ENCODE measurements at regions not wholly inside any gene's neighbourhood (a gene's known extent, or its start where the extent isn't known, plus 50 kb on each side); places are given as distances from the start of the nearest gene placed in this dataset.

DNA sequence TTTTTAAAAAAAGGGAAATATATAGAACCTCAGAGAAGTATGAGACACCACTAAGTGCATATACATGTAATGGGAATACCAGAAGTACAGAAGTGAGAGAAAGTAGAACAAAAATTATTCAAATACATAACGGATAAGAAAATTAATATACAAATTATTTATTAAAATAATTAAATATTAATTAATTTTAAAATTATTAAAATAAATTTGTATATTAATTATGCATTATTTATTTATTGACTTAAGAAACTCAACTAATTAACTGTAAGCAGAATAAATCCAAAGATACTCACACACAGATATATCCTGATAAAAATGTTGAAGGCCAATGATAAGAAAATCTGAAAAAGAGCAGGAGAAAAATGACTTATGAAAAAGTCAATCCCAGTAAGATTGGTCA lies 1333.5 kb upstream of the CELF2 start:
- TF ChIP-seq, protein P1, sequence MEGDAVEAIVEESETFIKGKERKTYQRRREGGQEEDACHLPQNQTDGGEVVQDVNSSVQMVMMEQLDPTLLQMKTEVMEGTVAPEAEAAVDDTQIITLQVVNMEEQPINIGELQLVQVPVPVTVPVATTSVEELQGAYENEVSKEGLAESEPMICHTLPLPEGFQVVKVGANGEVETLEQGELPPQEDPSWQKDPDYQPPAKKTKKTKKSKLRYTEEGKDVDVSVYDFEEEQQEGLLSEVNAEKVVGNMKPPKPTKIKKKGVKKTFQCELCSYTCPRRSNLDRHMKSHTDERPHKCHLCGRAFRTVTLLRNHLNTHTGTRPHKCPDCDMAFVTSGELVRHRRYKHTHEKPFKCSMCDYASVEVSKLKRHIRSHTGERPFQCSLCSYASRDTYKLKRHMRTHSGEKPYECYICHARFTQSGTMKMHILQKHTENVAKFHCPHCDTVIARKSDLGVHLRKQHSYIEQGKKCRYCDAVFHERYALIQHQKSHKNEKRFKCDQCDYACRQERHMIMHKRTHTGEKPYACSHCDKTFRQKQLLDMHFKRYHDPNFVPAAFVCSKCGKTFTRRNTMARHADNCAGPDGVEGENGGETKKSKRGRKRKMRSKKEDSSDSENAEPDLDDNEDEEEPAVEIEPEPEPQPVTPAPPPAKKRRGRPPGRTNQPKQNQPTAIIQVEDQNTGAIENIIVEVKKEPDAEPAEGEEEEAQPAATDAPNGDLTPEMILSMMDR (IDR thresholded peaks at IDR 0.05; ENCODE audit: low read depth, low read length, poor library complexity, severe bottlenecking), result no peak
- no peak for TF ChIP-seq EZH2phosphoT487 (IDR thresholded peaks at IDR 0.05; ENCODE audit: borderline replicate concordance, low read length)

Measured in DOHH2 (cell line).